ENCODE measurements at regions not wholly inside any gene's neighbourhood (a gene's known extent, or its start where the extent isn't known, plus 50 kb on each side); places are given as distances from the start of the nearest gene placed in this dataset.

- peak; percentile 58 for DNase-seq (ENCODE audit: insufficient read length, low spot score, missing footprints)
- H4K20me1 ChIP-seq (ENCODE audit: insufficient read depth, low read length) = no peaks in the 10 kb centered on the region
- no peaks in the 10 kb centered on the region for H3K79me2 ChIP-seq (ENCODE audit: insufficient read depth, low read length)
- H3K27me3 ChIP-seq (ENCODE audit: insufficient read depth, low read length) = no peaks in the 10 kb centered on the region
- no peak overlapping the region for H2AFZ ChIP-seq (ENCODE audit: low read length)
- H3K4me1 ChIP-seq (ENCODE audit: insufficient read depth, low read length) = peaks cover 54% of the 10 kb centered on the region
- no peak overlapping the region for H3K4me3 ChIP-seq (ENCODE audit: insufficient read depth, low read length)
- H3K9me3 ChIP-seq (ENCODE audit: low read depth, low read length) = no peaks in the 10 kb centered on the region
- peak overlapping the region; percentile 32 for H3K4me2 ChIP-seq (ENCODE audit: insufficient read depth, low read length)
- no peak for TF ChIP-seq CTCF (IDR thresholded peaks at IDR 0.05; ENCODE audit: extremely low read depth, low read depth, low read length)
- peak overlapping the region; percentile 64 for H3K27ac ChIP-seq (ENCODE audit: low read depth, low read length)
- no peaks in the 10 kb centered on the region for H3K36me3 ChIP-seq (ENCODE audit: insufficient read depth, low read length)
These were observed 90.8 kb upstream of the ELOVL5 start for GRCh38 chr6:53439556-53439955.

- Histone ChIP-seq H3K4me3 (ENCODE audit: insufficient read depth, low read length) (no peak overlapping the region), H3K36me3 (ENCODE audit: insufficient read depth, low read length) (no peaks in the 10 kb centered on the region), H3K4me1 (ENCODE audit: insufficient read depth, low read length) (peaks cover 61% of the 10 kb centered on the region), H3K9me3 (ENCODE audit: low read depth, low read length) (no peaks in the 10 kb centered on the region), H3K79me2 (ENCODE audit: insufficient read depth, low read length) (no peaks in the 10 kb centered on the region), H4K20me1 (ENCODE audit: insufficient read depth, low read length) (no peaks in the 10 kb centered on the region), H2AFZ (ENCODE audit: low read length) (peak overlapping the region; percentile 71), H3K4me2 (ENCODE audit: insufficient read depth, low read length) (no peak overlapping the region), H3K27me3 (ENCODE audit: insufficient read depth, low read length) (no peaks in the 10 kb centered on the region), H3K27ac (ENCODE audit: low read depth, low read length) (peak overlapping the region; percentile 83)
- peak; percentile 80 for TF ChIP-seq CTCF (IDR thresholded peaks at IDR 0.05; ENCODE audit: extremely low read depth, low read depth, low read length)
- DNase-seq (ENCODE audit: insufficient read length, low spot score, missing footprints) = no peak
These were observed 88.9 kb upstream of the ELOVL5 start for GRCh38 chr6:53437557-53438202.

- peaks cover 59% of the 10 kb centered on the region for H3K4me1 ChIP-seq (ENCODE audit: insufficient read depth, low read length)
- DNase-seq (ENCODE audit: insufficient read length, low spot score, missing footprints) = no peak
- H2AFZ ChIP-seq (ENCODE audit: low read length) = peak overlapping the region; percentile 71
These were observed 88.0 kb upstream of the ELOVL5 start for GRCh38 chr6:53436526-53437303.

More at GRCh38 chr6:53436526-53437303, 88.0 kb upstream of the ELOVL5 start:
- no peaks in the 10 kb centered on the region for H3K27me3 ChIP-seq (ENCODE audit: insufficient read depth, low read length)
- peak overlapping the region; percentile 24 for H3K4me2 ChIP-seq (ENCODE audit: insufficient read depth, low read length)
- H3K27ac ChIP-seq (ENCODE audit: low read depth, low read length) = peak overlapping the region; percentile 83
- no peaks in the 10 kb centered on the region for H3K36me3 ChIP-seq (ENCODE audit: insufficient read depth, low read length)
- no peaks in the 10 kb centered on the region for H3K79me2 ChIP-seq (ENCODE audit: insufficient read depth, low read length)
- TF ChIP-seq CTCF (IDR thresholded peaks at IDR 0.05; ENCODE audit: extremely low read depth, low read depth, low read length) = no peak
- H3K4me3 ChIP-seq (ENCODE audit: insufficient read depth, low read length) = no peak overlapping the region
- no peaks in the 10 kb centered on the region for H3K9me3 ChIP-seq (ENCODE audit: low read depth, low read length)
- no peaks in the 10 kb centered on the region for H4K20me1 ChIP-seq (ENCODE audit: insufficient read depth, low read length)
